HPDE6-E6E7 (cell line): ENCODE measurements at regions not wholly inside any gene's neighbourhood (a gene's known extent, or its start where the extent isn't known, plus 50 kb on each side); places are given as distances from the start of the nearest gene placed in this dataset.

Source experiments
- DNase-seq: peaks from one replicate; pipeline ENCODE4 v3.0.0; 2011; ENCODE audit warnings: missing footprints; ENCODE audit errors: extremely low spot score

- no peak for DNase-seq
These were observed 382.9 kb upstream of the B3GALT2 start for GRCh38 chr1:193569096-193569982.

DNA sequence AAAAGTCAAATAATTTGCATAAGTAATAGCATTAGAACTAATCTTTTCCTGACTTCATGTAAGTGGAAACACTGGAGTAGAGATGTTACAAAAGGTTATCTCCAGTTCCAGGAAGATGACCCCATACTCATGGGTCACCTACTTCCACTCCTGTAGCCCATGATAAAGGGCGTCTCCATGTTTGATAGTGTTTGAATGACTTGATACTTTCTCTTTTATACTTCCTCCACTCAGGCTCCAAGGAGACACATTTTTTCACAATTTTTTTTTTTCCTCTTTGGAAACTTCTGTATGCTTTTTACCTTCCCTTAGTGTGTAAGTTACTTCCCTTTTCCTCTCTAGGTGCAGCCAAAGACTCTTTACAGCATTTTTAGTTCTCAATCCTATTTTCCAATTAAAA lies 382.1 kb upstream of the B3GALT2 start:
- DNase-seq, result no peak

GRCh38 chr1:193567937-193568336 lies 381.5 kb upstream of the B3GALT2 start:
- no peak for DNase-seq

DNA sequence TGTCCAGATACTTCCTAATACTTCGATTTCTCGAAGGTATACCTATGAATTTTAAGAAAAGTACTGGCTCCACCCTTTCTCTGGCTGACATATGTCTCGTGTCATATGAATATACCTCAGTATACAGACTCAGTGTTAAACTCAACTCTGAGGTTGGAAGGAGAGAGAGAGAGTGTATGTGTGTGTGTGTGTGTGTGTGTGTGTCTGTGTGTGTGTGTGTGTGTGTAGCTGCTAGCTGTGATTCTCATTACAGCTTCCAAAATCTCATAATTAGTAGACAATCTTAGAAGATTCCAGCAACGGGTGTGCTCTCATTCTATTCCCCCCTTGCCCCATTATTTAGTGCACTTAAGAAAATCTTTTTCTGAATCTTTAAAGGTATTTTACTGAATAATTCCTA lies 380.3 kb upstream of the B3GALT2 start:
- no peak for DNase-seq

- no peak for DNase-seq
These were observed 379.7 kb upstream of the B3GALT2 start for GRCh38 chr1:193565971-193566577.

- no peak for DNase-seq
These were observed 375.7 kb upstream of the B3GALT2 start for GRCh38 chr1:193562121-193562520.

DNA sequence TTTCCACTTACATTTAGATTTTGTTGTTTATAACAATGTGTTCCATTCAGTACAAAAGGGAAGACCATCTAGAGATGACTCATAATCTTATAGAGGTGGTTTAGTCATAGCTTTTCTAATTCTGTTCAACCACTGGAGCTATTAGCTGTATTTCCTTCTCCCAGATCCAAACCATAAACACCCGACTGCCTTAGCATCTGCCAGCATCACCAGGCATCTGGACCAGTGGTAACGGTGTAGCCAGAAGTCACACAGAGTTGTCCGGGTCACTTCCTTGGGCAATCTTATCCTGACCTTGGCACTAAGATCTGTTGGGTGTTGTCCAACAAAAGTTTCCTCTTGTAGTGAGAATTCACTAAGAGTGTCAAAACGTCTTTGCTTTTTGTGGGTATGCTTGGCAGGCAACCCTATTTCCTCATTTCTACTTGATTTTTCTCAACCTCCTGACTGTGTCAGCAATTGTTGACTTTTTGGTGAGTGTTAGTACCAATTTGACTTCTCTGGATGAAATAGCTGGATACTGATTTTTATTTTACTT lies 372.1 kb upstream of the B3GALT2 start:
- DNase-seq, result peak; percentile 31

GRCh38 chr1:193555662-193556441 lies 369.4 kb upstream of the B3GALT2 start:
- no peak for DNase-seq

DNA sequence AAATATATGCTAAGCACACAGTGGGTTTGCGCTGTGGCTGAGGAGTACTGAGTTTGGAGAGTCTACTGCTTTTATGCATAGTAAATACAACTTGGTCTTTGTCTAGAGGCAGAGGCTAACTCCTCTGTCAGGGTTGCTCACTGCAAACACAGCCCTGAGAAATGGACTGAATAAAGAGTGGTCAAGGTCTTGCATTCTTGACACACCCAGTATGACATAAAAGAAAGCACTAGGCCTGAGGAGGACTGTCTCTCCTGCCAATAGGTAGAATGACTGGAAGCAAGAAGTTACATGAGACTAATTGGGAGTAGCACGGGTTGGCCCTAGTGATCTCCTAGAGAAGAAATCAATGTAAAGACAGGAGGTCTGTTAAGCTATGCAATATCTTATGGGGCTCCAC lies 367.2 kb upstream of the B3GALT2 start:
- no peak for DNase-seq

GRCh38 chr1:193552274-193552673 lies 365.9 kb upstream of the B3GALT2 start:
- DNase-seq, result no peak

GRCh38 chr1:193549081-193549480 lies 362.7 kb upstream of the B3GALT2 start:
- no peak for DNase-seq

- DNase-seq, result no peak
These were observed 358.8 kb upstream of the B3GALT2 start for GRCh38 chr1:193545171-193545570.

DNA sequence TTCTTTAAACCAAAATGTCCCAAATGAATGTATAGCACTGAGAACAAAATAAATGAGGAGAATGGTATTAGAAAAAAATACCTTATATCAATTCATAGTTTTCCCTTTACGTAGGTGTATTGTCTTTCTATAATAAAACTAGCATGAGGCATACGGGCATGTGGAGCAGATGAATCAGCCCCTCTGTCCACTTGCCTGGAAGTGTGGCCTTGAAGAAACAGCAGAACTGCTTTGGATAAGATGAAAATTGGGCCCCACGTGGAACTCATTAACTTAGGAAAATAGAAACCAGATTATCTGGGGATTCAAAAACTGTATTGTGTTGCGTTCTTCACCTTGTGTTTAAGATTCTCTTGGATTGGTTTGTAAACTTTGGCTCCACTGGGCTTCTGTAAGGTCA lies 356.8 kb upstream of the B3GALT2 start:
- no peak for DNase-seq

GRCh38 chr1:193542690-193543089 lies 356.3 kb upstream of the B3GALT2 start:
- no peak for DNase-seq

GRCh38 chr1:193540511-193540910 lies 354.1 kb upstream of the B3GALT2 start:
- DNase-seq, result no peak

- DNase-seq, result no peak
These were observed 353.5 kb upstream of the B3GALT2 start for GRCh38 chr1:193539731-193540459.

DNA sequence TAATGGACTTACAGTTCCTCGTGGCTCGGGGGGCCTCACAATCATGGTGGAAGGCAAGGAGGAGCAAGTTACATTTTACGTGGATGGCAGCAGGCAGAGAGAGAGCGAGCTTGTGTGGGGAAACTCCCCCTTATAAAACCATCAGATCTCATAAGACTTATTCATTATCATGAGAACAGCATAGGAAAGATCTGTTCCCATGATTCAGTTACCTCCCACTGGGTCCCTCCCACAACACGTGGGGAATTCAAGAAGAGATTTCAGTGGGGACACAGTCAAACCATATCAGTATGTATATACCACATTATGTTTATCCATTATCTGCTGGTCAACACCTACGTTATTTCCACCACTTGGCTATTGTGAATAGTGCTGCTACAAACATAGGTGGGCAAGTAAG lies 352.3 kb upstream of the B3GALT2 start:
- DNase-seq, result no peak

DNA sequence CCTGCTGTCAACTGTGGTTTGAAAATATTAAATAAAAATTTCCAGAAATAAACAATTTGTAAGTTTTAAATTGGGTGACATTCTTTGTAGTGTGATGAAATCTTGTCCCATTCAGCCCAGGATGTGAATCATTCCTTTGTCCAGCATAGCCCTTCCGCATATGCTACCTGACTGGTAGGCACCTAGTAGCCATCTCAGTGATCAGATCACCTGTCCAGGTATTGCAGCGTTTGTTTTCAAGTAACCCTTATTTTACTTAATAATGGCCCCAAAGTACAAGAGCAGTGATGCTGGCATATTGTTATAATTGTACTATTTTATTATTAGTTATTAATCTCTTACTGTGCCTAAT lies 351.6 kb upstream of the B3GALT2 start:
- peak; percentile 27 for DNase-seq

GRCh38 chr1:193537266-193538002 lies 351.0 kb upstream of the B3GALT2 start:
- DNase-seq, result no peak

GRCh38 chr1:193533853-193534252 lies 347.4 kb upstream of the B3GALT2 start:
- no peak for DNase-seq
